Adipocyte (in vitro differentiated cells): ENCODE measurements at regions not wholly inside any gene's neighbourhood (a gene's known extent, or its start where the extent isn't known, plus 50 kb on each side); places are given as distances from the start of the nearest gene placed in this dataset.
A peak's percentile ranks its signal among the peaks of the same experiment; 100 is the strongest.

Source experiments
- DNase-seq: peaks from one replicate; pipeline ENCODE4 v3.0.0-alpha.2; 2015; ENCODE audit warnings: low read depth
- H3K27me3 ChIP-seq: replicated peaks from 2 replicates; pipeline ENCODE4 v1.7.0; 2013; ENCODE audit warnings: mild to moderate bottlenecking, low read length, moderate library complexity; ENCODE audit not compliant: control insufficient read depth, insufficient read depth
- H3K36me3 ChIP-seq: 2 replicates; pipeline ENCODE4 v1.7.0; 2013; ENCODE audit warnings: low read length, mild to moderate bottlenecking, moderate library complexity; ENCODE audit not compliant: control insufficient read depth, insufficient read depth, severe bottlenecking
- H3K4me1 ChIP-seq: 2 replicates; pipeline ENCODE4 v1.7.0; 2013; ENCODE audit warnings: mild to moderate bottlenecking, low read length, moderate library complexity; ENCODE audit not compliant: control insufficient read depth, insufficient read depth
- H3K4me3 ChIP-seq: 2 replicates; pipeline ENCODE4 v1.7.0; 2013; ENCODE audit warnings: mild to moderate bottlenecking, low read length, moderate library complexity
- H3K9ac ChIP-seq: 2 replicates; pipeline ENCODE4 v1.7.0; 2013; ENCODE audit warnings: mild to moderate bottlenecking, low read length, moderate library complexity
- H3K9me3 ChIP-seq: 2 replicates; pipeline ENCODE4 v1.7.0; 2013; ENCODE audit warnings: mild to moderate bottlenecking, low read length, moderate library complexity; ENCODE audit not compliant: control insufficient read depth

DNA sequence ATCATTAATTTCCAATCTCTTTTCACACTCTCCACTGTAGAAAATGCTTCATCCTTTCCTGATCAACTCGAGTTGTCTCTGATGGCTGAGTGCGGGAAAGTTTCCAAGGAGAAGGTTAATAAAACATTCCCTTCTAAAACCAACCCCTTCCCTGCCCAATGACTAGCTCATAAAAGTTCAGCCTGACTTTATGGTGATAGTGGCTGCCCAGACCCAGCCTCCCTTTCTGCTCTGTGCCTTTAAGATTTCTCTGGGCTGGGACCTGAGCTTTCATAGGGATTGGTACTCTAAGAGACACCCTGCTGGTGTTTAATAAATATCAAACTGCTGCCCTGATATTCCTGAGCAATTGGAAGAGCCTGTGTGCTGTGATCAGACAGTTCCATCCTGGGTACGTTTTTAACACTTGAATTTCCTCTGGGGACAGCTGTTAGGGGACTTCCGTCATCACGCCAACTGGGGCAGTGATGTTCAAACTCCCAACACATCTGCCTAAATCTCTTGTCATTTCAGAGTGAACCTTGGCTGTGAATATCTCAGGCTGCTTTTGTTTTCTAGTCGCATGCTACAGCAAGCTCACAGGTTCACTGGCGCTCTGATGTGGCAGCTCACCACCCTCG is 195.0 kb upstream of the KIRREL3 start:
- peaks cover 7% of the 10 kb centered on the region for H3K27me3 ChIP-seq
- no peaks in the 10 kb centered on the region for H3K36me3 ChIP-seq
- H3K4me3 ChIP-seq, result no peak overlapping the region
- no peak for DNase-seq
- no peaks in the 10 kb centered on the region for H3K4me1 ChIP-seq
- H3K9me3 ChIP-seq, result no peaks in the 10 kb centered on the region
- H3K9ac ChIP-seq, result no peak overlapping the region

DNA sequence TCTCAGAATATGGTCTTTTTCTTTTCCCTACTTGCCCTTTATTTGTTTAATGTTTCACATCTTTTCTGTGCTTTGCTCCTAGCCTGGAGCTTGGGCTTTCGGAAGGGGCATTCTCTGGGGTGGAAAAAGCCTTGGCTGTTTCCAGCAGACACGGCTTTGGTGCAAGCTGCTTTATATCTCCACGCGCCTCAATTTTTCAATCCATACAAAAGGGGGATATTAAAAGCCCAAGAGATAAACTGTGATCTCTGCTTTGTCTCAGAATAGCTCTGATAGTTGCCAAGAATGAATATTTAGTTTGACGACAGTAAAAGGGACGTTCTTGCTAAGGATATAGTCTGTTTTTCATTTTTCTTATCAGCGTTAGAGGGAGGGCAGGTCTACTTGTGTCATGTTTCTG is 194.0 kb upstream of the KIRREL3 start:
- Histone ChIP-seq H3K4me3 (no peak overlapping the region), H3K9ac (no peak overlapping the region), H3K27me3 (peaks cover 7% of the 10 kb centered on the region), H3K9me3 (no peaks in the 10 kb centered on the region), H3K36me3 (no peaks in the 10 kb centered on the region), H3K4me1 (no peaks in the 10 kb centered on the region)
- no peak for DNase-seq

DNA sequence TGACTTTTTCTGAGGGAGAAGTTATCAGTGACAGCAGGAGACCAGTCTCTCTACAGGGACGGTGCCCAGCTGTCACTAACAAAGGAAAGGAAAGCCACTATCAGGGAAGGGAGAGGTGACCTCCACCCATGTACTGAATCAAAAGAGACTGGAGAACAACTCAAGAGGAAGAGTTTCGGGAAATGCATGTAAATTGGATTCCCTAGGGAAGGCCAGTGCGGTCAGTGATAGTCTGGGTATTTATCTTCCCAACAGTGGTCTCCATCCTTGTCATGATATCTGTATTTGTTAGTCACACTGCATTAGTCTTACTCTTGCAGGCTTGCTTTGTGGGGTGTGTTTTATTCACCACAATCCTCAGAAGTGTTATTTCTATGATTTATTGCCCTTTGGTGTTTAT is 193.4 kb upstream of the KIRREL3 start:
- Histone ChIP-seq H3K4me1 (no peaks in the 10 kb centered on the region), H3K9me3 (no peaks in the 10 kb centered on the region), H3K36me3 (no peaks in the 10 kb centered on the region), H3K4me3 (no peak overlapping the region), H3K27me3 (peaks cover 7% of the 10 kb centered on the region), H3K9ac (no peak overlapping the region)
- DNase-seq, result no peak

DNA sequence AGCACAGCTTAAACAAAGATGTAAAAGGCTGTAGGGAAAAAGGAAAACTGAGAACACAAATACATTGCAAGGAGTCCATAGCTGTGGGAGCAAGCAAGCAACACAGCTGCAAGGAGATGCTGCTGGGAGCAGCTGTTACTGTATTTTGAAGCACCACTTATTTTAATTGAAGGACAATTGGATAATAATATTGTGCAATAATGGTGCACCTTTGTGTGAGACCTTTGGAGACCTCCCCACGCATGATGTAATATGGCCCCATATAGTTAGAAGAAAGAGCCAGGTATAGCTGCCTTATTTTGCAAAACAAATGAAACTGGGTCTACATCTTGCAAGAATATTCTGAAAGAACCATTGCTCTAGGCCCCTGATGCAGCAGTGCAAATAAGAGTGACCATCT is 191.1 kb upstream of the KIRREL3 start:
- Histone ChIP-seq H3K9ac (no peak overlapping the region), H3K4me1 (no peaks in the 10 kb centered on the region), H3K36me3 (no peaks in the 10 kb centered on the region), H3K4me3 (no peak overlapping the region), H3K27me3 (peaks cover 7% of the 10 kb centered on the region), H3K9me3 (no peaks in the 10 kb centered on the region)
- DNase-seq, result no peak

DNA sequence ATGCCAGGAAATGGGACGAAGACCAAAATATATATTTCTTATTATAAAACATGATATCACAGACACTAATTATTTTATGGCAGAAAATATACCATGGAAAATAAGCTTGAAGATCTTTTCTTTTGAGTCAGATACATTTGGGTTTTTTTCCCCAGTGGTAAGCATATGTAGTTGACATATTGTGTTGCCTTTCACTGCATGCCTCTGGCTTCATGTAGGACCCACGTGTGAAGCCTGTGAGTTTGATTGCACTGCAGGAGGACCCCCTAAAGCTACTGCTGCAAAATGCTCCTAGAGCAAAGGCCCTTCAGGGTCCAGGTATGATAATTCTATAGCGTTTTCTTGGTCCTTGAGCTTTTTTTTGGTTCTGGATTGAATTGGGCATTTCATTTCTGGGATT is 190.7 kb upstream of the KIRREL3 start:
- H3K9ac ChIP-seq, result no peak overlapping the region
- peaks cover 7% of the 10 kb centered on the region for H3K27me3 ChIP-seq
- no peak for DNase-seq
- H3K9me3 ChIP-seq, result no peaks in the 10 kb centered on the region
- no peaks in the 10 kb centered on the region for H3K36me3 ChIP-seq
- H3K4me1 ChIP-seq, result no peaks in the 10 kb centered on the region
- no peak overlapping the region for H3K4me3 ChIP-seq

DNA sequence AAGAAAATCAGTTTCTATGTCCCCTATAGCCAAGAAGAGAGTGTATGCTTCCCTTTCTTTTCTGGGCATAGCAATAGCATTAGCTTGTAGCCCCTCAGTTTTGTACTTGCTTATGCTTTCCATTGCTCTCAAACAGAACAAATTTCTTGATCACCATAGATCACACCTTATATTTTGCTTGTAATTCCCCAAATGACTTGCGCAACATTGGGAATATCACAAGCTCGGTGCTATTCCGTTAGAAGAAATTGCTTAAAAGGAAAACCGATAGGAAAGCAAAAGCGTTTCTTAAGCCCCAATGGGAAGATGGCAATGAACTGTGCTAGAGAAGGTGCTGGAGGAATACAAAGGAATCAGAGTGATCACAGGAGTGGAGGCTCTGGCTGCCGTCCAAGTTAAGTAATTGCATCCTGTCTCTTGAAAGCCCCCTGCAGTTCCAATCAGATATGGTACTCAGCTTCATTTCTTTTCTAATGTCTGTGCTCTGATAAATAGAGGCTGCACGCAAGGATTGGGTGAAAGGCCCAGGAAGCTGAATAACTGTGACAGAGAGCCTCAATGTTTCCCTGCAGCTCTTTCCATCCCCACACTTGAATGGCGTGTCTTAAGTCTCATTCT is 182.1 kb upstream of the KIRREL3 start:
- Histone ChIP-seq H3K9ac (no peak overlapping the region), H3K36me3 (no peaks in the 10 kb centered on the region), H3K4me3 (no peak overlapping the region), H3K9me3 (no peaks in the 10 kb centered on the region), H3K4me1 (no peaks in the 10 kb centered on the region), H3K27me3 (no peaks in the 10 kb centered on the region)
- DNase-seq, result no peak

DNA sequence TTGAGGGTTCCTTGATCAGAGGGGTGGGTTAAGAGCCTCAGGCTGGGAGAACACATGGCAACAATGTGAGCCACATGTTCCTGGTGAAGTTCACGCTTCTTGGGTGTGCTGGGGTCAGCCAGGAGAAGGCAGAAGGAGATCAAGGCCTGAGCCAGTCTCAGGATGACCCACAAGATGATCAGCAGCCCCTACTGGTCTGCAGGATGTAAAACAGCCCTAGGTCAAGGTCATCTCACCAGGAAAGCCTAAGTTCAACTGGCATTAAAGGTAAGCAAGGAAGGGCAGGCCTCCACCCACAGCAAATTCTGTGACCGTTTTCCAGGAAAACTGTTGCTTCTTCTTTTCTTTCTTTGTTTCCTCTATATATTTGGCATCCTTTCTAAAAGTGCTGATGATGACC is 156.7 kb upstream of the KIRREL3 start:
- H3K4me3 ChIP-seq, result no peak overlapping the region
- H3K4me1 ChIP-seq, result no peaks in the 10 kb centered on the region
- no peaks in the 10 kb centered on the region for H3K27me3 ChIP-seq
- no peak overlapping the region for H3K9ac ChIP-seq
- no peaks in the 10 kb centered on the region for H3K36me3 ChIP-seq
- no peak for DNase-seq
- H3K9me3 ChIP-seq, result no peaks in the 10 kb centered on the region

DNA sequence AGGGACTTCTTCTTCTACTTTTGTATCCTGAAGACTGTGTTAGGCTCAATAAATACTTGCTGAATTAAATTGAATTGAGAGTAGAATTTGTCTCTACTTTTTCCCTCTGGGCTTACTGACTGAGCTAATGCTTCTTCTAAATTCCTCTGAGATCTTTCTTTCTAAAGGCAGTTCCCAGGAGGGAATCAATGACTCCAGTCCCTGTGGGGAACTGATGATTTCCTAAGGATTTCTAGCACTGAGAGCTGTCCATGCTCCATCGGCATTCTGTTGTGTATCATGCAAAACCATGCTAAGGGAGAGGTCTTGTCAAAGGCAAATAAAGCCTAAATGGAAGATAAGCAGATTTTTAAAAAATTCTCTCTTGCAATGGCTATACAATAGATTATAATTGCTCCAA is 148.8 kb upstream of the KIRREL3 start:
- no peaks in the 10 kb centered on the region for H3K27me3 ChIP-seq
- no peak for DNase-seq
- H3K36me3 ChIP-seq, result no peaks in the 10 kb centered on the region
- H3K9me3 ChIP-seq, result no peaks in the 10 kb centered on the region
- no peak overlapping the region for H3K4me3 ChIP-seq
- no peak overlapping the region for H3K9ac ChIP-seq
- no peaks in the 10 kb centered on the region for H3K4me1 ChIP-seq

DNA sequence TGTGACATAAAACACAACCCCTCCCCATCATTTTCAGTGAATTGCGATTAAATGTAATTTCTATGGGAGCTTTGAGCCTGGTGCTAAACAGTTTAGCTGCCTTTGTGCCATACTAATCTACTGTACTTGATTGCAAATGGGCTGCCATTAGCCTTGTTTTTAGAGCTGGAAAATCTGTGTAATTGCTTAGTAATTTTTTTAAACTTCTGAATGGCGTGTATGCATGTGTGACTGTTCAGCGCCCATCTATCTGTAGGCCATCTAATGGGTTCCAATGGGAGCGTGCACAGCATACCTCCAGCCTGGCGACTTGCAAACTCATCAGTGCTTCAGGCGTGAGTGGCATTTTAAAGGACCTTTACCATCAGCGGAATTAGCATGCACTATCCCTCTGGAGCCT is 142.7 kb upstream of the KIRREL3 start:
- Histone ChIP-seq H3K4me3 (no peak overlapping the region), H3K9ac (no peak overlapping the region), H3K9me3 (no peaks in the 10 kb centered on the region), H3K4me1 (no peaks in the 10 kb centered on the region), H3K36me3 (no peaks in the 10 kb centered on the region), H3K27me3 (no peaks in the 10 kb centered on the region)
- DNase-seq, result no peak

DNA sequence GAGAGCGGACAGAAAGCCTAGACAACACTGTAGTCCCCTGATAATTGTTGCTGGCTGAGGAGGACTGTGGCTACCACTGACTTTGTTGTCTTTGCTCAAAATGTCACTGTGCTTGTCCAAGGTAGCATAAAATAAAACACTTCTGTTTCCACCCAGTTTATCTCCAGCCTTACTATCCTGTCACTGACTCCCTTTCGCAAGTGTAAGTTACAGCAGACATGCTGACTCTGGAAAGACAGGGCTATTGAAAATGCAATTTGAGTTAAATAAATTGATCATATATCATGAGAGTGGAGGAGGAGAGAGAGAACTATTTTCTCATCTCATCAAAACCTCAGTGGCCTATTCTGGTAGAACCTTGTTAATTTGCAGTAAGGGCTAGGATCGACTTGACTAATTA is 138.0 kb upstream of the KIRREL3 start:
- no peaks in the 10 kb centered on the region for H3K36me3 ChIP-seq
- no peaks in the 10 kb centered on the region for H3K4me1 ChIP-seq

DNA sequence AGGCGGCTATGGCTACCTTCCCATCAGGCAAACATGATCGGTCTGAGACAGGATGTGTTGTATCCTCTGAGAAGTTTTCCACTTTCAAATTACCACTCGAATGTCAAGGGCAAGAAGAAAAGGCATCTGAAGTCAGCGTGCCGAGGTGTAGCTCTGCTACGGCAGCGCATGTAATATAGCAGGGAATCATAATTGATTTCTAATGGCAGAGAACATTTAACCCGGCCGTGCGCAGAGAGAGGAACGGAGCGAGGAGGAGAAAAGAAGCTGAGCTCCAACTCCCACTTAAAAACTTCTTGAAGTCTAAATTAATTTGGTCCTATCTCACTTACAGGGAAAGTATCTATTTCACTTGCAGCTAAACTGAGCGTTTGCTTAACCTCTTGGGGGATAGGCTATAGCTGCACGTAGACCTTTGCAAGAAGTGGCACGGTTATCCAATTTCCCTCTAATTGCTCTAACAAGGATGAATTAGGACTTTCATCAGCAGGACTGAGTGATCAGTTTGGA is 137.3 kb upstream of the KIRREL3 start:
- Histone ChIP-seq H3K27me3 (no peaks in the 10 kb centered on the region), H3K36me3 (no peaks in the 10 kb centered on the region), H3K4me3 (no peak overlapping the region), H3K9me3 (no peaks in the 10 kb centered on the region), H3K4me1 (no peaks in the 10 kb centered on the region), H3K9ac (no peak overlapping the region)
- DNase-seq, result peak; percentile 1

More for the DNA sequence above, 138.0 kb upstream of the KIRREL3 start:
- Histone ChIP-seq H3K9me3 (no peaks in the 10 kb centered on the region), H3K27me3 (no peaks in the 10 kb centered on the region), H3K9ac (no peak overlapping the region), H3K4me3 (no peak overlapping the region)
- no peak for DNase-seq

DNA sequence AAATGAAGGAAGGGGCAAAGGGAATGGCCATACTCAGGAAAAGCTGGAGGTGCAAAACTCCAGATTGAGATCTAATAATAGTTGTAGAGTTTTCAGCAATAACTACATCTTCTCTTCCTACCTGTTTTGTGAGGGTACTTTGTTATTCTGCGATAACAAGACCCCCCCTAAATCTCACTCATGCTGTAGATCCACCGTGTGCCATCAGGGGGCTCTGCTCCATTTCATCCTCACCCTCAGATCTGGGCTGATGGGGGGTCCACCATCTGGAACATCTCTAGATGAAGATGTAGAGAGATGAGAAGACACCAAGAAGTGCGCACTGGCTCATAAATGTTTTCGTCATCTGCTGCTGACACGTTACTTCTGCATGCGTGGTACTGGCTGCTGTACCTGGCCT is 135.9 kb upstream of the KIRREL3 start:
- no peak for DNase-seq
- Histone ChIP-seq H3K27me3 (no peaks in the 10 kb centered on the region), H3K9me3 (no peaks in the 10 kb centered on the region), H3K9ac (no peak overlapping the region), H3K36me3 (no peaks in the 10 kb centered on the region), H3K4me1 (no peaks in the 10 kb centered on the region), H3K4me3 (no peak overlapping the region)
